NB4 (cell line): ENCODE measurements at regions not wholly inside any gene's neighbourhood (a gene's known extent, or its start where the extent isn't known, plus 50 kb on each side); places are given as distances from the start of the nearest gene placed in this dataset.

ENCODE experiments used
- CTCF ChIP-seq: IDR thresholded peaks from one replicate; pipeline ENCODE4 v1.5.1; 2012; ENCODE audit warnings: low read depth, low read length
- TF ChIP-seq, protein P1 (sequence below): IDR thresholded peaks from 2 replicates; pipeline ENCODE4 v1.6.1; 2011; ENCODE audit warnings: low read depth, low read length

DNA sequence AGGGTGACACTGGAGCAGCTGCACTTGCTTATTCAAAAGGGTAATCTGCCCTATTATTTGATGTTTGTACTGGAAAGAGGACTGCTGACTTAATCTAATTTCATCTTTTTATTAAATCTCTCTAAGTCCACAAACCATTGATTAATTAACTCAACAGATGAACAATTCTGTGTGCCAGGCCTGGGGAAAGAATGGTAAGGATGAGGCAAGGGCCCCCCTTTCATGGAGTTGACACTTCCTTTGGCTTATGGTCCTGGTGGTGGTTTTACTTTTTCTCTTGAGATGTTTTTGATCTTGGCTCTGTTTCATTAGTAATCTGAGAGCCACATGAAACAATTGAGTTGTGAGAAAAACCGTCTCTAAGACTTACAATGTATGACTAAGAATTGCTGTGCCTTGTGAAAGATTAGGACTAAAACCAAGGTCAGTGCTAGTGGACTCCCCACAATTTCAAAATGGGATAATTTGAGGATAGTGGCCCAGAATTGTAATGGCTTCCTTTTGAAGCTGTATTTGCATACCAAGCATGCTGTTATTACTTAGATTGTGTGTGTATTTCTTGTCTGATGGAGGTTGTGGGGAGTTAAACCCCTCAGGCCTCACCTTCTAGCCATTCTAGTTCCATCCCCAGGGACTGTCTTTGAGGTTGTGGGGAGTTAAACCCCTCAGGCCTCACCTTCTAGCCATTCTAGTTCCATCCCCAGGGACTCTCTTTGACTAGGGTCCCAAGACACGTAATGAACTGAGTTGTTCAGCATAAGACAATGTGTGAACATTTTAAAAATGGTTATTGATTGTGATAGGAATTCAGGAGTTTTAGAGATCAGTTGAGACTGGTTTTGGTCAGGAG lies 52.5 kb upstream of the EVL start:
- no peak for TF ChIP-seq CTCF
- TF ChIP-seq, protein P1, sequence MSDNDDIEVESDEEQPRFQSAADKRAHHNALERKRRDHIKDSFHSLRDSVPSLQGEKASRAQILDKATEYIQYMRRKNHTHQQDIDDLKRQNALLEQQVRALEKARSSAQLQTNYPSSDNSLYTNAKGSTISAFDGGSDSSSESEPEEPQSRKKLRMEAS, result no peak
